ENCODE measurements at regions not wholly inside any gene's neighbourhood (a gene's known extent, or its start where the extent isn't known, plus 50 kb on each side); places are given as distances from the start of the nearest gene placed in this dataset. TPM values are rescaled to one million over a fixed set of nuclear protein-coding genes. Genes with fewer than 3 reads are reported as not detected.

DNA sequence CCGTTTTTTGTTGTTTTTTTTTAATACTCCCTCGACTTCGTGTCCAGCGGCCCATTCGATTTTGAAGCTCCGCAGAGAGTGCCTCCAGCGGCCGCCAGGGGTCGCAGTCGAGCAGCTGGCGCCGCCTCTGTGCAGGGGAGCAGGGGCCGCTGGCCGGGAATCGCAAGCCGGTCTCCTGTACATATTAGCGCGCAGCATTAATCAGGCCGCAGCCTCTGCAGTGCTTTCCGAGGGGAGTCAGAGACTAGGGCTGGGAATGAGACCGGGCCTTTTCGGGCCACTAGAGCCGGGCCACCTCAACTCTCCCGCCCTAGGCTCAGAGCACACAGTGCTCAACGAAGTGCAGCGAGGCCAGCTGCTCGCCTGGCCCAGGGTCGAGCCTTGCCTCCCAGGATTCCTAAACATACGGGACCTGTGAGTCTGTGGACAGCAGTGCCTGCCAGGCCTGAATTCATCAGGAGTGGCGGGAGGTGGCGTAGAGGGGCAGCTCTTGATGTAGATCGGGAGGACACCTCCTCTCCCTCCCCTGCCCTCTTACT lies 81.8 kb downstream of the EMP1 start:
- peak; percentile 65 for DNase-seq (ENCODE audit: low read depth)
- no peak overlapping the region for H3K4me3 ChIP-seq (ENCODE audit: low read depth, low read length)
- TF ChIP-seq, protein P1, sequence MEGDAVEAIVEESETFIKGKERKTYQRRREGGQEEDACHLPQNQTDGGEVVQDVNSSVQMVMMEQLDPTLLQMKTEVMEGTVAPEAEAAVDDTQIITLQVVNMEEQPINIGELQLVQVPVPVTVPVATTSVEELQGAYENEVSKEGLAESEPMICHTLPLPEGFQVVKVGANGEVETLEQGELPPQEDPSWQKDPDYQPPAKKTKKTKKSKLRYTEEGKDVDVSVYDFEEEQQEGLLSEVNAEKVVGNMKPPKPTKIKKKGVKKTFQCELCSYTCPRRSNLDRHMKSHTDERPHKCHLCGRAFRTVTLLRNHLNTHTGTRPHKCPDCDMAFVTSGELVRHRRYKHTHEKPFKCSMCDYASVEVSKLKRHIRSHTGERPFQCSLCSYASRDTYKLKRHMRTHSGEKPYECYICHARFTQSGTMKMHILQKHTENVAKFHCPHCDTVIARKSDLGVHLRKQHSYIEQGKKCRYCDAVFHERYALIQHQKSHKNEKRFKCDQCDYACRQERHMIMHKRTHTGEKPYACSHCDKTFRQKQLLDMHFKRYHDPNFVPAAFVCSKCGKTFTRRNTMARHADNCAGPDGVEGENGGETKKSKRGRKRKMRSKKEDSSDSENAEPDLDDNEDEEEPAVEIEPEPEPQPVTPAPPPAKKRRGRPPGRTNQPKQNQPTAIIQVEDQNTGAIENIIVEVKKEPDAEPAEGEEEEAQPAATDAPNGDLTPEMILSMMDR (IDR thresholded peaks at IDR 0.05; ENCODE audit: insufficient read depth, low read depth, low read length): peak; percentile 99

DNA sequence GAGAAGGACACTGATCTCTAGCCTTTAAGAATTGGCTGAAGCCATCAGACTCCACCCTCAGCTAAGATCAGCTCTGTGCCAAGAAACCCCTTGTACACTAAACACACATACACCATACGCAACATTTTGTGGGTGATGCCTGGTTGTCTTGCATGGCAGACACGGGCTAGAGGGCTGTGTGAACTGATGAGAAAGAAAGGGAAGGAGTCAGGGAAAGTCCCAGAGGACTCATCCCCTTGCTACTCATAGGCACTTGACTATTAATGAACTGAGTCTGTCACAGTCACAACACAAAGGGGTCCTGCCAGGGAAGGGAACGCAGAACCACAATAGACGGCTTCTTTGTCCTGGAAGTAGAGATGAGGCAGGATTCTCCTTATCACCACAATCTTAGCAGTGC lies 80.8 kb downstream of the EMP1 start:
- TF ChIP-seq, protein P1 (IDR thresholded peaks at IDR 0.05; ENCODE audit: insufficient read depth, low read depth, low read length): no peak
- DNase-seq (ENCODE audit: low read depth): no peak
- no peak overlapping the region for H3K4me3 ChIP-seq (ENCODE audit: low read depth, low read length)

DNA sequence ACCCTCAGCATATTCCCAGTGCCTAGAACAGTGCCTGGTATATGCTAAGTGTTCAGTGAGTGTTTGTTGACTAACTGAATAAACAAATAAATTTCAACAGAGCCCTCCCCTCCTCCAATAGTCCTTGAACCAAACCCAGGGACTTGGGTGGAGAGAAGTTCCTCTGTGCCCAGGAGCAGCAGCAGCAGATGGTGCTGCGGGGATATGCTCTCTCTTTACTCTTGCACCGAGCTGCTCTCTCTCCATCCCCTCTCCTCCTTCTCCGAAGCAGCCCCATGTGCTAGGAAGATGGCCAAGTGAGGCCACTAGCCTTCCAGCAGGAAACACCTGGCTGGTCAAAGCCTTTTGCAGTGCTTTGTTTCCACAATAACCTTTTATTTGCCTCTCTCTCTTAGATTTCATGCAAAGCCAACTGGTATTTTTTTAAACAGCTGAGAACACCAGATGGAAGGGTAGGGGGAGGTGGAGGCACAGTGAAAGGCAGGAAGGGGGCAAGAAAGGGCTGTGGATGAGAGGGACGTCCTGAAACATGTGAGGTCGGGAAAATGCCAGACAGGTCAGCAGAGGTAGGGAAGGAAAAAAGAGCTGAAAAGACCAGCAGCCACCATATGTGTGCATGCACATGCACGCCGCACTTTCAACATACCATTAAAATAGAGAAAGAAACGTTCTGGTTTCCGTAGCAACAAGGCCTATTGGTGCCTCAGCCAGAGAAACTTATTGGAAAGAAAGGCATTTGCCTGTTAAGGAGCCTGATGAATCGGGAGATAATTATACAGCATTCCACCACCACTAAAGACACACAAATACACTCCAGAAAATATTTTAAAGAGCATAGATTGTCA lies 78.9 kb downstream of the EMP1 start:
- no peak for DNase-seq (ENCODE audit: low read depth)
- no peak overlapping the region for H3K4me3 ChIP-seq (ENCODE audit: low read depth, low read length)
- TF ChIP-seq, protein P1 (IDR thresholded peaks at IDR 0.05; ENCODE audit: insufficient read depth, low read depth, low read length): no peak

DNA sequence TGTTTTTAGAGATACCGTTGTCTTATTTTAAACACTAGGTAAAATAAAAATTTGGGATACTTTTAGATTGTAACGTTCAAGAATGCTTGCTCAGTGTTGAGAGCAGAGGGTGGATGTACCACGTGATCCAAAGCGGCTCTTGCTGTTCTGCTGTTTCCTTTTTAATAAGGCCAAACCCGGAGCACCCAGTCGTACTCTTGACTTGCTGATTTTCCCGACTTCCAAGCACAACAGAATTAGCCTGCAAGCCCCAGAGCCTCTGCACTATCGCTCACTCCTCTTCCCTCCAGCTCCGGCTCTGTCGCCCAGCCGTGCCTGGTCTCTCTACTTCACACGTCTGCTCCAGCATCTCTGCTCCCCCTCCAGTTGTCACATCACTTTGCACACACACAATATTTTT lies 77.3 kb downstream of the EMP1 start:
- DNase-seq (ENCODE audit: low read depth): peak; percentile 6
- TF ChIP-seq, protein P1 (IDR thresholded peaks at IDR 0.05; ENCODE audit: insufficient read depth, low read depth, low read length): no peak
- no peak overlapping the region for H3K4me3 ChIP-seq (ENCODE audit: low read depth, low read length)

DNA sequence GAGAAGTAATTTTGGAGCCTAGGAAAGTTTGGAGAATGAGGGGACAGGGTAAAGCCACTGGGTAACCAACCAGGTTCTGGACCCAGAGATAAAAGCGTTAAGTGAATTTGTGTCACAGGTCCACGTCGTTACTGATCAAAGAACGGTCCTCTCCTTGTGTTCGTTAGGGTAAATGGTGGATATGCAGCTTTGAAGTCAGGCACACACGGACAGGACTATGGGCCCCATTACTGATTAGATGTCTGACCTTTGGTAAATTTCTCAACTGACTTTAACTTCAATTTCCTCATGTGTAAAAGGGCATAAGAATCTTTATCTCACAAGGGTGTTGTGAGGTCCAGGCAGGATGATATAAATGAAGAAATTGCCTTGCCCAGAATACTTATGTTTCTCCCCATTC lies 76.6 kb downstream of the EMP1 start:
- no peak overlapping the region for H3K4me3 ChIP-seq (ENCODE audit: low read depth, low read length)
- DNase-seq (ENCODE audit: low read depth): no peak
- TF ChIP-seq, protein P1 (IDR thresholded peaks at IDR 0.05; ENCODE audit: insufficient read depth, low read depth, low read length): no peak

DNA sequence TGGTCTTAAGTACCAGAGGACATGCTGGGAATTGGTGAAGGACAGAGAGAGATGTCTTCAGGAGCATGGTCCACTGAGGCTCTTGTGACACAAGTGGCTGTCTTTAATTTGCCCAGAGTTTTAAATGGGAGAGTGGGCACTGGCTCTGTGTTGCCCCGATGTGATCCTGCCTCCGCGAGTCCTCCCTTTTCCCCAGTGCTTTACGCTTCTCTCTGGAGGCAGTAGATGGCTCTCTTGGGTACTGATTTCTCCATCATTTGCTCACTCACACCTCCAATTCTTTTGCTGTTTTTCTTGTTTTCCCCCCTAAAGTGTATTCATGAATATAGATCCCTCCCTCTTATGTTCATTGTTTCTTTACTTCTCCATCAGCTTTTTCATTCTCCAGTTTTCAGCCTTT lies 74.3 kb downstream of the EMP1 start:
- TF ChIP-seq, protein P1 (IDR thresholded peaks at IDR 0.05; ENCODE audit: insufficient read depth, low read depth, low read length): no peak
- no peak overlapping the region for H3K4me3 ChIP-seq (ENCODE audit: low read depth, low read length)
- DNase-seq (ENCODE audit: low read depth): no peak

Small RNA genes lying in the stretch of these regions (small RNA-seq; reads per million reads assigned to genes)
- gene RNA5SP353: not detected
- not detected for gene RNU6-590P
